Upper lobe of right lung (tissue), 1 donor: ENCODE measurements at regions not wholly inside any gene's neighbourhood (a gene's known extent, or its start where the extent isn't known, plus 50 kb on each side); places are given as distances from the start of the nearest gene placed in this dataset.
"Not testable (repeated sequence)": the region's sequence is repeated elsewhere in the genome, so short reads cannot be mapped to it uniquely, and the experiment has no call there.

Experiments used
- ATAC-seq: fragments of 200-7000 bp; cut with Tn5 transposase; one replicate; pipeline ENCODE4 v1.9.1; 2020; ENCODE audit warnings: mild to moderate bottlenecking, moderate library complexity
- DNase-seq: peaks from one replicate; pipeline ENCODE4 v3.0.0-alpha.2; 2020
- H3K27ac ChIP-seq: fragments of 200-600 bp; one replicate; pipeline ENCODE4 v1.8.0; 2022
- H3K27me3 ChIP-seq: fragments of 200-600 bp; one replicate; pipeline ENCODE4 v1.8.0; 2022; ENCODE audit warnings: mild to moderate bottlenecking
- H3K36me3 ChIP-seq: fragments of 200-600 bp; one replicate; pipeline ENCODE4 v1.8.0; 2022
- H3K4me1 ChIP-seq: fragments of 200-600 bp; one replicate; pipeline ENCODE4 v1.8.0; 2022
- H3K4me3 ChIP-seq: fragments of 200-600 bp; one replicate; pipeline ENCODE4 v1.8.0; 2022; ENCODE audit warnings: mild to moderate bottlenecking
- H3K9me3 ChIP-seq: fragments of 200-600 bp; one replicate; pipeline ENCODE4 v1.8.0; 2022
- intact Hi-C: fragments of 100-400 bp; cut with DNase I; formaldehyde crosslinking; loops from one replicate; pipeline ENCODE4 v1.11.0; 2022
- TF ChIP-seq, protein P1 (sequence below): fragments of 200-600 bp; IDR thresholded peaks from one replicate; pipeline ENCODE4 v1.8.0; 2022; ENCODE audit warnings: antibody characterized with exemption
- donor health status: DM: no; HTN: yes; CAD: no; lungs with severe emphysema.

DNA sequence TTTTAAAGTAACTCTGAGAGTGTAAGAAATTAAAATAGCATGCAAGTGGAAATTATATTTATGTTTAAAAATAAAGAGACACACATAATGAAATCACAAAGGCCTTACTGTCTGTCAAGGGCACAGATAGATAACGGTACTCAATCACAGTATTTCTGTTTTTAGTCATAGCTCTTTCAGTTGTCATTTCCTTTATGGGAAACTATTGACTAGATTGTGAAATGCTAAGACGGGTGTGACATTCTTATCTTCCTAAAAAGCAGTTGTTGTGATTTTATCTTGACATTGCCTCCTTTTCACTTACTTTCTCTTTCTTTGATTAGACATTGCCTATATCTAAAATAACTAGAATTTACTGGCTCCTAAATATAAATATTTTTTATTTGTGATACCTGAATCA lies 100.1 kb upstream of the PLSCR5 start:
- Histone ChIP-seq H3K27me3 (no peaks in the 10 kb centered on the region), H3K4me1 (no peaks in the 10 kb centered on the region), H3K36me3 (no peaks in the 10 kb centered on the region), H3K4me3 (no peak overlapping the region), H3K9me3 (no peaks in the 10 kb centered on the region), H3K27ac (no peak overlapping the region)
- intact Hi-C loops: no loop called here
- ATAC-seq: no peak
- TF ChIP-seq, protein P1, sequence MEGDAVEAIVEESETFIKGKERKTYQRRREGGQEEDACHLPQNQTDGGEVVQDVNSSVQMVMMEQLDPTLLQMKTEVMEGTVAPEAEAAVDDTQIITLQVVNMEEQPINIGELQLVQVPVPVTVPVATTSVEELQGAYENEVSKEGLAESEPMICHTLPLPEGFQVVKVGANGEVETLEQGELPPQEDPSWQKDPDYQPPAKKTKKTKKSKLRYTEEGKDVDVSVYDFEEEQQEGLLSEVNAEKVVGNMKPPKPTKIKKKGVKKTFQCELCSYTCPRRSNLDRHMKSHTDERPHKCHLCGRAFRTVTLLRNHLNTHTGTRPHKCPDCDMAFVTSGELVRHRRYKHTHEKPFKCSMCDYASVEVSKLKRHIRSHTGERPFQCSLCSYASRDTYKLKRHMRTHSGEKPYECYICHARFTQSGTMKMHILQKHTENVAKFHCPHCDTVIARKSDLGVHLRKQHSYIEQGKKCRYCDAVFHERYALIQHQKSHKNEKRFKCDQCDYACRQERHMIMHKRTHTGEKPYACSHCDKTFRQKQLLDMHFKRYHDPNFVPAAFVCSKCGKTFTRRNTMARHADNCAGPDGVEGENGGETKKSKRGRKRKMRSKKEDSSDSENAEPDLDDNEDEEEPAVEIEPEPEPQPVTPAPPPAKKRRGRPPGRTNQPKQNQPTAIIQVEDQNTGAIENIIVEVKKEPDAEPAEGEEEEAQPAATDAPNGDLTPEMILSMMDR: no peak
- no peak for DNase-seq

DNA sequence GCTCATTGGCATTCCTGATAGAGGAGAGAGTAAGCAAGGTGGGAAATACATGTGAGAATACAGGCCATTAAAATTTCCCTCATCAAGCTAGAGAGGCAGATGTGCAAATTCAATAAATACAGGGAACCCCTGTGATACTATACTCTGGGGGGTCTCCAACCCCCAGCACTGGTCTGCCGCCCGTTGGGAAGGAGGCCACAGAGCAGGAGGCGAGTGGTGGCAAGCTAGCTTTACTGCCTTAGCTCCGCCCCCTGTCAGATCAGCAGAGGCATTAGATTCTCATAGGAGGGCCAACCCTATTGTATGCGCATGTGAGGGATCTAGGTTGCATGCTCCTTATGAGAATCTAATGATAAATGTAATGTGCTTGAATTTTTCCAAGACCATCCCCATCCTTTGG lies 97.1 kb upstream of the PLSCR5 start:
- intact Hi-C loops: no loop called here

DNA sequence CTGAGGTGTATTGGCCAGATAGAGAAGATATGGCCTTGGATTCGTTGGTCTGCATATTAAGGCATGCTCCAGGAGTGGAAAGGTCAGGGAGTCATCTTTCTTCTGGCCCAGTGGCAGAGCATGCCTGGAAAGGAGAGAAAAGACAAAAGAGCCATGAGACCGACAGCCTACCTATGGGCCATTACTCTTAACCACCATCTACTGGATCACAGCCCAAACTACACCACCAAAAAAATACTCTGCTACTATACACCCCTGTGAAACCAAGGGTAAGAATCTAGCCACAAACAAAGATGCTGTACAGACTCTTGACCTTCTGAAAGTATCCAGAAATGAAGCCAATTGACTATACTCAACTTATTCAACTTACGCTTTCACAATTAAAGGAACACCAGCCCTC lies 96.1 kb upstream of the PLSCR5 start:
- intact Hi-C loops: no loop called here
- no peak for ATAC-seq
- no peak overlapping the region for H3K4me3 ChIP-seq

More for the DNA sequence above, 97.1 kb upstream of the PLSCR5 start:
- Histone ChIP-seq H3K36me3 (no peaks in the 10 kb centered on the region), H3K27ac (no peak overlapping the region), H3K4me3 (no peak overlapping the region), H3K9me3 (no peaks in the 10 kb centered on the region), H3K4me1 (no peaks in the 10 kb centered on the region), H3K27me3 (no peaks in the 10 kb centered on the region)
- no peak for ATAC-seq
- TF ChIP-seq, protein P1: no peak
- DNase-seq: no peak

DNA sequence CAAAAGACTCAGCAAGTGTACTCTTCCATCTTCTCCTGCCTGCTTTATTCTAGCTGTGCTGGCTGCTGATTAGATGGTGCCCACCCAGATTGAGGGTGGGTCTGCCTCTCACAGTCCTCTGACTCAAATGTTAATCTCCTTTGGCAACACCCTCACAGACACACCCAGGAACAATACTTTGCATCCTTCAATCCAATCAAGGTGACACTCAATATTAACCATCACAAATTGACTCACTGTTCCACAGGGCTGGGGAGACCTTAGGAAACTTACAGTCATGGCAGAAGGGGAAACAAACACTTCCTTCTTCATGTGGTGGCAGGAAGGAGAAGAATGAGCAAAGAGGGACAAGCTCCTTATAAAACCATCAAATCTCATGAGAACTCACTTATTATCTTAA lies 94.9 kb upstream of the PLSCR5 start:
- H3K4me1 ChIP-seq, ATAC-seq, H3K36me3 ChIP-seq, H3K4me3 ChIP-seq, intact Hi-C loops, H3K27me3 ChIP-seq, DNase-seq, H3K9me3 ChIP-seq, H3K27ac ChIP-seq: not testable (repeated sequence)

More for the DNA sequence above, 96.1 kb upstream of the PLSCR5 start:
- H3K4me1 ChIP-seq: no peaks in the 10 kb centered on the region
- no peak for DNase-seq
- no peak overlapping the region for H3K27ac ChIP-seq
- no peaks in the 10 kb centered on the region for H3K27me3 ChIP-seq
- TF ChIP-seq, protein P1: no peak
- H3K9me3 ChIP-seq: no peaks in the 10 kb centered on the region
- H3K36me3 ChIP-seq: no peaks in the 10 kb centered on the region

DNA sequence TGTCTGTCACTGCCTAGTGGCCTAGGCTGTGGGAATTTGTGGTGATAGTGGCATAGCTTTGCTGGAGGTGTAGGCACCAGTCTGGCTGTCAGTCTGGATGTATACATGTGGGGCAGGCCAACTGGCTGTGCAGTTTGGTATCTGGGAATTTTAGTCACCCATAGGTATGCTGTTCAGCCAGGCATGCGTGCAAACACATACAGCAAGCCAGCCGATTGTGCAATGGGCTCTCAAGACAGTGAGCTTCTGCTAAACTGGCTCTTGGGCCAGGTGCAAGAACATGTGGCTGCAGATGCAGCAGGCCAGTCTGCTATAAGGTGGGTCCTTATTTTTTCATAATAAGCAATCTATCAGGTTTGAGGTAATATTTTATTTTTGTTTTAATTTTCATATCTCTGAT lies 87.1 kb upstream of the PLSCR5 start:
- DNase-seq (no peak), ATAC-seq (no peak)
- intact Hi-C loops: no loop called here
- Histone ChIP-seq H3K9me3 (peaks cover 4% of the 10 kb centered on the region), H3K27ac (no peak overlapping the region), H3K4me3 (no peak overlapping the region), H3K4me1 (no peaks in the 10 kb centered on the region), H3K27me3 (no peaks in the 10 kb centered on the region), H3K36me3 (no peaks in the 10 kb centered on the region)
- TF ChIP-seq, protein P1: no peak

DNA sequence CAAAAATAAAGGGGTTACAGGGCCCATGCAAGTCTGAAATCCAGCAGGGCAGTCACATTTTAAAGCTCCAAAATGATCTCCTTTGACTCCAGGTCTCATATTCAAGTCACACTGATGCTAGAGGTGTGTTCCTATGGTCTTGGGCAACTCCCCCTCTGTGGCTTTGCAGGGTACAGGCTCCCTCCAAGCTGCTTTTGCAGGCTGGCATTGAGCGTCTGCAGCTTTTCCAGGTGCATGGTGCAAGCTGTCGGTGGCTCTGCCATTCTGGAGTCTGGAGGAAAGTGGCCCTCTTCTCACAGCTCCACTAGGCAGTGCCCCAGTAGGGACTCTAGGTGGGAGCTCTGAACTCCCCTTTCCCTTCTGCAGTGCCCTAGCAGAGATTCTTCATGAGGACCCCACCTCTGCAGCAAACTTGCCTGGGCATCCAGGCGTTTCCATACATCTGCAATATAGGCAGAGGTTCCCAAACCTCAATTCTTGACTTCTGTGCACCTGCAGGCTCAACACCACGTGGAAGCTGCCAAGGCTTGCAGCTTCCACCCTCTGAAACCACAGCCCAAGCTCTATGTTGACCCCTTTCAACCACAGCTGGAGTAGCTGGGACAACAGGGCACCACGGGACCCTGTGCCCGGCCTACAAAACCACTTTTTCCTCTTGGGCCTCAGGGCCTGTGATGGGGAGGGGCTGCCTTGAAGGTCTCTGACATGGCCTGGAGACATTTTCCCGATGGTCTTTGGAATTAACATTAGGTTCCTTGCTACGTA lies 80.1 kb upstream of the PLSCR5 start:
- Histone ChIP-seq H3K9me3 (no peaks in the 10 kb centered on the region), H3K27me3 (no peaks in the 10 kb centered on the region), H3K36me3 (no peaks in the 10 kb centered on the region), H3K4me3 (no peak overlapping the region), H3K27ac (no peak overlapping the region), H3K4me1 (no peaks in the 10 kb centered on the region)
- TF ChIP-seq, protein P1: no peak
- DNase-seq (no peak), ATAC-seq (no peak)
- intact Hi-C loops: no loop called here
